ENCODE measurements at regions not wholly inside any gene's neighbourhood (a gene's known extent, or its start where the extent isn't known, plus 50 kb on each side); places are given as distances from the start of the nearest gene placed in this dataset.

GRCh38 chr2:104777721-104778120 is 76.2 kb upstream of the POU3F3 start:
- H3F3A ChIP-seq (ENCODE audit: insufficient read depth): no peaks in the 10 kb centered on the region
- H3K4me2 ChIP-seq (ENCODE audit: low read depth, low read length, poor library complexity, severe bottlenecking): no peak overlapping the region
- no peaks in the 10 kb centered on the region for H3K27me3 ChIP-seq (ENCODE audit: low read length)
- H3K4me3 ChIP-seq (ENCODE audit: insufficient read depth, low read length, poor library complexity, severe bottlenecking): no peak overlapping the region
- H3K36me3 ChIP-seq (ENCODE audit: low read length): no peaks in the 10 kb centered on the region
- no peak overlapping the region for H2AFZ ChIP-seq (ENCODE audit: low read depth, low read length, severe bottlenecking)
- H3K9me2 ChIP-seq (replicated peaks; ENCODE audit: insufficient read depth, low read length): no peaks in the 10 kb centered on the region
- H3K9me3 ChIP-seq (ENCODE audit: insufficient read depth, low read length): no peaks in the 10 kb centered on the region
- no peaks in the 10 kb centered on the region for H3K79me2 ChIP-seq (ENCODE audit: insufficient read depth, low read length)
- no peak overlapping the region for H3K27ac ChIP-seq (ENCODE audit: low read depth, low read length)
- H3K9ac ChIP-seq (ENCODE audit: low read length): no peak overlapping the region
- H4K20me1 ChIP-seq (ENCODE audit: low read depth, low read length): no peaks in the 10 kb centered on the region
- TF ChIP-seq EZH2phosphoT487 (conservative IDR thresholded peaks at IDR 0.05; ENCODE audit: low read length) (no peak), CTCF (IDR thresholded peaks at IDR 0.05; ENCODE audit: insufficient read depth, low read length, poor library complexity, severe bottlenecking) (no peak)

- H3K4me2 ChIP-seq (ENCODE audit: low read depth, low read length, poor library complexity, severe bottlenecking): no peak overlapping the region
- TF ChIP-seq EZH2phosphoT487 (conservative IDR thresholded peaks at IDR 0.05; ENCODE audit: low read length): no peak
- TF ChIP-seq CTCF (IDR thresholded peaks at IDR 0.05; ENCODE audit: insufficient read depth, low read length, poor library complexity, severe bottlenecking): no peak
- no peaks in the 10 kb centered on the region for H3K9me3 ChIP-seq (ENCODE audit: insufficient read depth, low read length)
- no peak overlapping the region for H3K4me3 ChIP-seq (ENCODE audit: insufficient read depth, low read length, poor library complexity, severe bottlenecking)
- no peaks in the 10 kb centered on the region for H4K20me1 ChIP-seq (ENCODE audit: low read depth, low read length)
- H3K9ac ChIP-seq (ENCODE audit: low read length): no peak overlapping the region
- H3F3A ChIP-seq (ENCODE audit: insufficient read depth): no peaks in the 10 kb centered on the region
- H2AFZ ChIP-seq (ENCODE audit: low read depth, low read length, severe bottlenecking): no peak overlapping the region
- H3K9me2 ChIP-seq (replicated peaks; ENCODE audit: insufficient read depth, low read length): no peaks in the 10 kb centered on the region
- H3K36me3 ChIP-seq (ENCODE audit: low read length): no peaks in the 10 kb centered on the region
- no peaks in the 10 kb centered on the region for H3K27me3 ChIP-seq (ENCODE audit: low read length)
- no peak overlapping the region for H3K27ac ChIP-seq (ENCODE audit: low read depth, low read length)
- no peaks in the 10 kb centered on the region for H3K79me2 ChIP-seq (ENCODE audit: insufficient read depth, low read length)
These were observed 72.8 kb upstream of the POU3F3 start for GRCh38 chr2:104781151-104781550.

- Histone ChIP-seq H3K27me3 (ENCODE audit: low read length) (no peaks in the 10 kb centered on the region), H3K79me2 (ENCODE audit: insufficient read depth, low read length) (no peaks in the 10 kb centered on the region), H3K27ac (ENCODE audit: low read depth, low read length) (no peak overlapping the region), H4K20me1 (ENCODE audit: low read depth, low read length) (no peaks in the 10 kb centered on the region), H3K9me3 (ENCODE audit: insufficient read depth, low read length) (no peaks in the 10 kb centered on the region), H3F3A (ENCODE audit: insufficient read depth) (no peaks in the 10 kb centered on the region), H3K4me3 (ENCODE audit: insufficient read depth, low read length, poor library complexity, severe bottlenecking) (no peak overlapping the region), H3K4me2 (ENCODE audit: low read depth, low read length, poor library complexity, severe bottlenecking) (no peak overlapping the region), H3K36me3 (ENCODE audit: low read length) (no peaks in the 10 kb centered on the region), H3K9ac (ENCODE audit: low read length) (no peak overlapping the region), H3K9me2 (replicated peaks; ENCODE audit: insufficient read depth, low read length) (no peaks in the 10 kb centered on the region), H2AFZ (ENCODE audit: low read depth, low read length, severe bottlenecking) (no peak overlapping the region)
- TF ChIP-seq EZH2phosphoT487 (conservative IDR thresholded peaks at IDR 0.05; ENCODE audit: low read length): no peak
- no peak for TF ChIP-seq CTCF (IDR thresholded peaks at IDR 0.05; ENCODE audit: insufficient read depth, low read length, poor library complexity, severe bottlenecking)
These were observed 69.7 kb upstream of the POU3F3 start for GRCh38 chr2:104784264-104784663.
